B cell (primary cell): ENCODE measurements at regions not wholly inside any gene's neighbourhood (a gene's known extent, or its start where the extent isn't known, plus 50 kb on each side); places are given as distances from the start of the nearest gene placed in this dataset.

ENCODE experiments used
- ATAC-seq: fragments of 200-7000 bp; cut with Tn5 transposase; one replicate; pipeline ENCODE4 v1.10.0; 2021; ENCODE audit warnings: low read depth, mild to moderate bottlenecking, moderate number of reproducible peaks, moderate library complexity
- CTCF ChIA-PET: fragments of 350-600 bp; sonication (Branson Sonifier 250); formaldehyde crosslinking; loops from one replicate; lab custom pipeline; 2021; ENCODE audit warnings: antibody characterized with exemption, inconsistent platforms; lab: Charles Lee
- POLR2A ChIA-PET: fragments of 350-600 bp; sonication (Branson Sonifier 250); formaldehyde crosslinking; loops from one replicate; lab custom pipeline; 2021; ENCODE audit warnings: antibody characterized with exemption; lab: Charles Lee
- DNase-seq: peaks from one replicate; pipeline ENCODE4 v3.0.0; 2013
- H2AFZ ChIP-seq: 2 replicates; pipeline ENCODE4 v1.6.1; 2012; ENCODE audit warnings: mild to moderate bottlenecking, low read depth, low read length; ENCODE audit not compliant: insufficient read depth, poor library complexity, severe bottlenecking
- H3K27ac ChIP-seq, 2 donors: 1 replicate in 1 of 2; 2 replicates in 1 of 2; pipeline ENCODE4 v1.5.1; 2012 to 2013; ENCODE audit warnings: low read length in 2 of 2, mild to moderate bottlenecking in 2 of 2, moderate library complexity in 1 of 2
- H3K27me3 ChIP-seq, 4 experiments: fragments of 200-600 bp in 1 of 4; sonication (generic) in 1 of 4; replicated peaks in 1 of 4; 1 replicate in 2 of 4; 2 replicates in 2 of 4; pipeline versions ENCODE4 v1.6.1 to v1.7.0; 2013 to 2016; ENCODE audit warnings: low read length in 3 of 4, mild to moderate bottlenecking in 2 of 4, mixed read lengths in 1 of 4, moderate library complexity in 1 of 4; ENCODE audit not compliant: insufficient read depth in 4 of 4, control insufficient read depth in 3 of 4; ENCODE audit errors: control extremely low read depth in 1 of 4
- H3K36me3 ChIP-seq, 2 experiments: replicated peaks in 1 of 2; 1 replicate in 1 of 2; 2 replicates in 1 of 2; pipeline versions ENCODE4 v1.6.1 to v1.7.1; 2013; ENCODE audit warnings: low read length in 1 of 2; ENCODE audit not compliant: insufficient read depth in 2 of 2, control insufficient read depth in 1 of 2; ENCODE audit errors: control extremely low read depth in 1 of 2, extremely low read depth in 1 of 2
- H3K4me1 ChIP-seq, 2 donors: fragments of 200-600 bp in 1 of 2; sonication (generic) in 1 of 2; 1 replicate in 1 of 2; 2 replicates in 1 of 2; pipeline versions ENCODE4 v1.5.1 to v1.6.1; 2013 to 2017; ENCODE audit warnings: low read length in 2 of 2; ENCODE audit not compliant: control insufficient read depth in 2 of 2, insufficient read depth in 2 of 2
- H3K4me2 ChIP-seq: replicated peaks from 2 replicates; pipeline ENCODE3; 2012; ENCODE audit warnings: mild to moderate bottlenecking, low read depth, low read length; ENCODE audit not compliant: poor library complexity, severe bottlenecking
- H3K4me3 ChIP-seq, 5 experiments: fragments of 200-600 bp in 1 of 5; sonication (generic) in 1 of 5; 1 replicate in 3 of 5; 2 replicates in 2 of 5; pipeline versions ENCODE4 v1.5.1 to v1.7.0; 2011 to 2016; ENCODE audit warnings: low read length in 4 of 5, mild to moderate bottlenecking in 4 of 5, low read depth in 2 of 5, control low read depth in 1 of 5, moderate library complexity in 1 of 5; ENCODE audit not compliant: insufficient read depth in 1 of 5; ENCODE audit errors: control extremely low read depth in 1 of 5, extremely low read depth in 1 of 5
- H3K79me2 ChIP-seq: fragments of 200-600 bp; sonication (generic); one replicate; pipeline ENCODE4 v1.6.0; 2016; ENCODE audit warnings: low read length; ENCODE audit not compliant: control insufficient read depth, insufficient read depth
- H3K9ac ChIP-seq: fragments of 200-600 bp; sonication (generic); 2 replicates; pipeline ENCODE4 v1.6.1; 2017; ENCODE audit warnings: mild to moderate bottlenecking, low read length, moderate library complexity
- H3K9me3 ChIP-seq, 3 donors: one replicate each; pipeline versions ENCODE4 v1.6.1 to v1.7.1; 2013; ENCODE audit warnings: low read length in 2 of 3; ENCODE audit not compliant: control insufficient read depth in 2 of 3, insufficient read depth in 1 of 3; ENCODE audit errors: control extremely low read depth in 1 of 3
- H4K20me1 ChIP-seq: 2 replicates; pipeline ENCODE4 v1.6.0; 2012; ENCODE audit warnings: mild to moderate bottlenecking, low read length; ENCODE audit not compliant: insufficient read depth, control insufficient read depth, poor library complexity, severe bottlenecking
- H3K27ac Mint-ChIP-seq: one replicate; pipeline ENCODE4 v1.8.0; 2021; ENCODE audit warnings: mixed read lengths
- H3K27me3 Mint-ChIP-seq: one replicate; pipeline ENCODE4 v1.8.0; 2021; ENCODE audit warnings: mixed read lengths
- H3K4me1 Mint-ChIP-seq: one replicate; pipeline ENCODE4 v1.8.0; 2021; ENCODE audit warnings: mixed read lengths
- H3K4me3 Mint-ChIP-seq: one replicate; pipeline ENCODE4 v1.8.0; 2021; ENCODE audit warnings: mixed read lengths
- H3K9me3 Mint-ChIP-seq: one replicate; pipeline ENCODE4 v1.8.0; 2022; ENCODE audit warnings: mixed read lengths; ENCODE audit not compliant: insufficient read depth
- CTCF ChIP-seq: fragments of 200-600 bp; IDR thresholded peaks from one replicate; pipeline ENCODE4 v1.8.0; 2022; ENCODE audit warnings: antibody characterized with exemption, mild to moderate bottlenecking
- EZH2 ChIP-seq: IDR thresholded peaks from 2 replicates; pipeline ENCODE4 v1.6.1; 2012; ENCODE audit warnings: borderline replicate concordance, low read depth, mild to moderate bottlenecking, moderate library complexity, low read length; ENCODE audit not compliant: insufficient read depth, poor library complexity, severe bottlenecking
- WGBS: methylation state at CpG from one replicate; pipeline ENCODE4 v1.1.5; 2013; ENCODE audit warnings: missing lambda C conversion rate; ENCODE audit not compliant: insufficient coverage; 5-methylcytosine and 5-hydroxymethylcytosine counted together
- intact Hi-C: fragments of 100-400 bp; cut with micrococcal nuclease; formaldehyde crosslinking; loops from one replicate; pipeline ENCODE4 v1.10.0; 2022

- Histone ChIP-seq H3K4me2 (no peak overlapping the region), H3K36me3 (no peaks in the 10 kb centered on the region), H3K27ac (no peak overlapping the region), H3K9me3 (peaks cover 0 to 20% (median 0%) of the 10 kb centered on the region in 3 donors), H3K9ac (no peak overlapping the region), H3K79me2 (no peaks in the 10 kb centered on the region), H2AFZ (no peak overlapping the region), H3K4me1 (peaks cover 0 to 7% of the 10 kb centered on the region in 2 donors), H4K20me1 (no peaks in the 10 kb centered on the region), H3K4me3 (no peak overlapping the region), H3K27me3 (no peaks in the 10 kb centered on the region)
- TF ChIP-seq CTCF (no peak), EZH2 (no peak)
- DNase-seq (peak; percentile 18), ATAC-seq (no peak)
- Mint-ChIP-seq H3K27ac (no peak overlapping the region), H3K4me1 (peaks cover 3% of the 10 kb centered on the region), H3K27me3 (peaks cover 16% of the 10 kb centered on the region), H3K9me3 (no peaks in the 10 kb centered on the region), H3K4me3 (no peak overlapping the region)
- intact Hi-C loops = no loop called here
- ChIA-PET CTCF (no interaction called here), POLR2A (no interaction called here)
- WGBS = 56% methylated on average over 3 of the region's 9 CpGs
These were observed 658.8 kb upstream of the ID2 start for GRCh38 chr2:8022908-8023640.

GRCh38 chr2:8024506-8024905 lies 657.4 kb upstream of the ID2 start:
- H3K27me3 Mint-ChIP-seq = peaks cover 19% of the 10 kb centered on the region
- POLR2A ChIA-PET = no interaction called here
- intact Hi-C loops = no loop called here

More at GRCh38 chr2:8024506-8024905, 657.4 kb upstream of the ID2 start:
- no peak for DNase-seq
- Histone ChIP-seq H2AFZ (no peak overlapping the region), H3K9me3 (peaks cover 0 to 20% (median 0%) of the 10 kb centered on the region in 3 donors), H3K4me3 (no peak overlapping the region), H3K27ac (no peak overlapping the region), H3K27me3 (no peaks in the 10 kb centered on the region), H3K79me2 (no peaks in the 10 kb centered on the region), H3K36me3 (no peaks in the 10 kb centered on the region), H3K9ac (no peak overlapping the region), H4K20me1 (no peaks in the 10 kb centered on the region), H3K4me2 (no peak overlapping the region), H3K4me1 (peaks cover 0 to 7% of the 10 kb centered on the region in 2 donors)
- Mint-ChIP-seq H3K4me1 (peaks cover 3% of the 10 kb centered on the region), H3K9me3 (no peaks in the 10 kb centered on the region), H3K4me3 (no peak overlapping the region), H3K27ac (no peak overlapping the region)
- TF ChIP-seq CTCF = no peak
- TF ChIP-seq EZH2 = no peak
- no peak for ATAC-seq
- CTCF ChIA-PET = no interaction called here
- 90% methylated on average over 8 of the region's 8 CpGs for WGBS
